ENCODE measurements at regions not wholly inside any gene's neighbourhood (a gene's known extent, or its start where the extent isn't known, plus 50 kb on each side); places are given as distances from the start of the nearest gene placed in this dataset.

GRCh38 chr9:78582821-78583220, 285.9 kb downstream of the PSAT1 start:
- H3K9me3 ChIP-seq (ENCODE audit: control extremely low read depth in 1 of 5, control insufficient read depth in 4 of 5, insufficient read depth in 2 of 5, low read depth in 1 of 5, low read length in 4 of 5), result peaks cover 0 to 6% (median 0%) of the 10 kb centered on the region in 5 experiments
- no peak overlapping the region for H3K27ac ChIP-seq (ENCODE audit: insufficient read depth in 1 of 2, low read depth in 1 of 2, low read length in 2 of 2, poor library complexity in 1 of 2, severe bottlenecking in 2 of 2)
- 16% methylated on average over 3 of the region's 5 CpGs for WGBS (ENCODE audit: insufficient coverage)
- DNase-seq, result peak in 2 of 3 donors; percentile 60 to 72
- ChIA-PET POLR2A (no interaction called here), CTCF (no interaction called here)
- H3K4me1 ChIP-seq (ENCODE audit: control extremely low read depth in 1 of 4, control insufficient read depth in 4 of 4, insufficient read depth in 4 of 4, low read length in 3 of 4), result peaks cover 0 to 14% (median 6%) of the 10 kb centered on the region in 4 experiments
- H3K27me3 ChIP-seq (replicated peaks in 2 of 5; ENCODE audit: control insufficient read depth in 4 of 5, insufficient read depth in 5 of 5, low read length in 4 of 5), result no peaks in the 10 kb centered on the region
- H3K36me3 ChIP-seq (ENCODE audit: control insufficient read depth in 4 of 4, insufficient read depth in 4 of 4, low read length in 3 of 4), result no peaks in the 10 kb centered on the region
- no peak overlapping the region for H3K4me3 ChIP-seq (ENCODE audit: control insufficient read depth in 1 of 7, extremely low read depth in 1 of 7, insufficient read depth in 4 of 7, low read depth in 2 of 7, low read length in 6 of 7)

- H3K9me3 ChIP-seq (ENCODE audit: control extremely low read depth in 1 of 5, control insufficient read depth in 4 of 5, insufficient read depth in 2 of 5, low read depth in 1 of 5, low read length in 4 of 5), result peaks cover 0 to 6% (median 0%) of the 10 kb centered on the region in 5 experiments
- WGBS (ENCODE audit: insufficient coverage), result no CpG with 5 or more reads among the region's 1 CpG
- no peak overlapping the region for H3K4me3 ChIP-seq (ENCODE audit: control insufficient read depth in 1 of 7, extremely low read depth in 1 of 7, insufficient read depth in 4 of 7, low read depth in 2 of 7, low read length in 6 of 7)
- H3K4me1 ChIP-seq (ENCODE audit: control extremely low read depth in 1 of 4, control insufficient read depth in 4 of 4, insufficient read depth in 4 of 4, low read length in 3 of 4), result peaks cover 0 to 14% (median 6%) of the 10 kb centered on the region in 4 experiments
- POLR2A ChIA-PET, result no interaction called here
- CTCF ChIA-PET, result no interaction called here
- no peaks in the 10 kb centered on the region for H3K36me3 ChIP-seq (ENCODE audit: control insufficient read depth in 4 of 4, insufficient read depth in 4 of 4, low read length in 3 of 4)
- DNase-seq, result peak in 1 of 3 donors; percentile 17
- no peaks in the 10 kb centered on the region for H3K27me3 ChIP-seq (replicated peaks in 2 of 5; ENCODE audit: control insufficient read depth in 4 of 5, insufficient read depth in 5 of 5, low read length in 4 of 5)
- no peak overlapping the region for H3K27ac ChIP-seq (ENCODE audit: insufficient read depth in 1 of 2, low read depth in 1 of 2, low read length in 2 of 2, poor library complexity in 1 of 2, severe bottlenecking in 2 of 2)
Observed at GRCh38 chr9:78584589-78584988, 287.7 kb downstream of the PSAT1 start.

- no peak overlapping the region for H3K4me3 ChIP-seq (ENCODE audit: control insufficient read depth in 1 of 7, extremely low read depth in 1 of 7, insufficient read depth in 4 of 7, low read depth in 2 of 7, low read length in 6 of 7)
- no peaks in the 10 kb centered on the region for H3K27me3 ChIP-seq (replicated peaks in 2 of 5; ENCODE audit: control insufficient read depth in 4 of 5, insufficient read depth in 5 of 5, low read length in 4 of 5)
- peaks cover 0 to 16% (median 6%) of the 10 kb centered on the region in 4 experiments for H3K4me1 ChIP-seq (ENCODE audit: control extremely low read depth in 1 of 4, control insufficient read depth in 4 of 4, insufficient read depth in 4 of 4, low read length in 3 of 4)
- CTCF ChIA-PET, result no interaction called here
- no peaks in the 10 kb centered on the region for H3K36me3 ChIP-seq (ENCODE audit: control insufficient read depth in 4 of 4, insufficient read depth in 4 of 4, low read length in 3 of 4)
- H3K27ac ChIP-seq (ENCODE audit: insufficient read depth in 1 of 2, low read depth in 1 of 2, low read length in 2 of 2, poor library complexity in 1 of 2, severe bottlenecking in 2 of 2), result no peak overlapping the region
- DNase-seq, result no peak
- H3K9me3 ChIP-seq (ENCODE audit: control extremely low read depth in 1 of 5, control insufficient read depth in 4 of 5, insufficient read depth in 2 of 5, low read depth in 1 of 5, low read length in 4 of 5), result peaks cover 0 to 6% (median 0%) of the 10 kb centered on the region in 5 experiments
- POLR2A ChIA-PET, result no interaction called here
- whole genome bisulfite sequencing (ENCODE audit: insufficient coverage), result no CpG with 5 or more reads among the region's 1 CpG
Observed at GRCh38 chr9:78585909-78586308, 289.0 kb downstream of the PSAT1 start.

- Histone ChIP-seq H3K4me3 (ENCODE audit: control insufficient read depth in 1 of 7, extremely low read depth in 1 of 7, insufficient read depth in 4 of 7, low read depth in 2 of 7, low read length in 6 of 7) (no peak overlapping the region), H3K4me1 (ENCODE audit: control extremely low read depth in 1 of 4, control insufficient read depth in 4 of 4, insufficient read depth in 4 of 4, low read length in 3 of 4) (peaks cover 0 to 22% (median 13%) of the 10 kb centered on the region in 4 experiments)
- POLR2A ChIA-PET, result no interaction called here
Observed at GRCh38 chr9:78590068-78590467, 293.1 kb downstream of the PSAT1 start.

GRCh38 chr9:78592811-78593210, 295.9 kb downstream of the PSAT1 start:
- Histone ChIP-seq H3K9me3 (ENCODE audit: control extremely low read depth in 1 of 5, control insufficient read depth in 4 of 5, insufficient read depth in 2 of 5, low read depth in 1 of 5, low read length in 4 of 5) (no peaks in the 10 kb centered on the region), H3K36me3 (ENCODE audit: control insufficient read depth in 4 of 4, insufficient read depth in 4 of 4, low read length in 3 of 4) (no peaks in the 10 kb centered on the region), H3K4me1 (ENCODE audit: control extremely low read depth in 1 of 4, control insufficient read depth in 4 of 4, insufficient read depth in 4 of 4, low read length in 3 of 4) (peaks cover 0 to 22% (median 13%) of the 10 kb centered on the region in 4 experiments), H3K27me3 (replicated peaks in 2 of 5; ENCODE audit: control insufficient read depth in 4 of 5, insufficient read depth in 5 of 5, low read length in 4 of 5) (no peaks in the 10 kb centered on the region), H3K27ac (ENCODE audit: insufficient read depth in 1 of 2, low read depth in 1 of 2, low read length in 2 of 2, poor library complexity in 1 of 2, severe bottlenecking in 2 of 2) (no peak overlapping the region), H3K4me3 (ENCODE audit: control insufficient read depth in 1 of 7, extremely low read depth in 1 of 7, insufficient read depth in 4 of 7, low read depth in 2 of 7, low read length in 6 of 7) (no peak overlapping the region)
- ChIA-PET POLR2A (no interaction called here), CTCF (no interaction called here)
- peak in 2 of 3 donors; percentile 26 to 45 for DNase-seq

More at GRCh38 chr9:78590068-78590467, 293.1 kb downstream of the PSAT1 start:
- CTCF ChIA-PET, result interaction anchor here (0.7 to 1.3 kb wide), 2 partner anchors 9 to 33 kb away, joined by 3 read pairs; no protein-coding TSS in a partner anchor
- no CpG with 5 or more reads among the region's 1 CpG for WGBS (ENCODE audit: insufficient coverage)
- no peaks in the 10 kb centered on the region for H3K36me3 ChIP-seq (ENCODE audit: control insufficient read depth in 4 of 4, insufficient read depth in 4 of 4, low read length in 3 of 4)
- H3K9me3 ChIP-seq (ENCODE audit: control extremely low read depth in 1 of 5, control insufficient read depth in 4 of 5, insufficient read depth in 2 of 5, low read depth in 1 of 5, low read length in 4 of 5), result peaks cover 0 to 6% (median 0%) of the 10 kb centered on the region in 5 experiments
- H3K27ac ChIP-seq (ENCODE audit: insufficient read depth in 1 of 2, low read depth in 1 of 2, low read length in 2 of 2, poor library complexity in 1 of 2, severe bottlenecking in 2 of 2), result no peak overlapping the region
- no peaks in the 10 kb centered on the region for H3K27me3 ChIP-seq (replicated peaks in 2 of 5; ENCODE audit: control insufficient read depth in 4 of 5, insufficient read depth in 5 of 5, low read length in 4 of 5)
- no peak for DNase-seq

- H3K27ac ChIP-seq (ENCODE audit: insufficient read depth in 1 of 2, low read depth in 1 of 2, low read length in 2 of 2, poor library complexity in 1 of 2, severe bottlenecking in 2 of 2), result no peak overlapping the region
- H3K27me3 ChIP-seq (replicated peaks in 2 of 5; ENCODE audit: control insufficient read depth in 4 of 5, insufficient read depth in 5 of 5, low read length in 4 of 5), result no peaks in the 10 kb centered on the region
- ChIA-PET POLR2A (no interaction called here), CTCF (no interaction called here)
- no peak overlapping the region for H3K4me3 ChIP-seq (ENCODE audit: control insufficient read depth in 1 of 7, extremely low read depth in 1 of 7, insufficient read depth in 4 of 7, low read depth in 2 of 7, low read length in 6 of 7)
- no peaks in the 10 kb centered on the region for H3K9me3 ChIP-seq (ENCODE audit: control extremely low read depth in 1 of 5, control insufficient read depth in 4 of 5, insufficient read depth in 2 of 5, low read depth in 1 of 5, low read length in 4 of 5)
- H3K4me1 ChIP-seq (ENCODE audit: control extremely low read depth in 1 of 4, control insufficient read depth in 4 of 4, insufficient read depth in 4 of 4, low read length in 3 of 4), result peaks cover 0 to 22% (median 13%) of the 10 kb centered on the region in 4 experiments
- WGBS (ENCODE audit: insufficient coverage), result 98% methylated on average over 5 of the region's 5 CpGs
- DNase-seq, result no peak
- no peaks in the 10 kb centered on the region for H3K36me3 ChIP-seq (ENCODE audit: control insufficient read depth in 4 of 4, insufficient read depth in 4 of 4, low read length in 3 of 4)
Observed at GRCh38 chr9:78595200-78595945, 298.4 kb downstream of the PSAT1 start.

GRCh38 chr9:78596346-78596745, 299.4 kb downstream of the PSAT1 start:
- H3K9me3 ChIP-seq (ENCODE audit: control extremely low read depth in 1 of 5, control insufficient read depth in 4 of 5, insufficient read depth in 2 of 5, low read depth in 1 of 5, low read length in 4 of 5), result no peaks in the 10 kb centered on the region
- no peaks in the 10 kb centered on the region for H3K27me3 ChIP-seq (replicated peaks in 2 of 5; ENCODE audit: control insufficient read depth in 4 of 5, insufficient read depth in 5 of 5, low read length in 4 of 5)
- no peak for DNase-seq
- POLR2A ChIA-PET, result no interaction called here
- CTCF ChIA-PET, result no interaction called here
- no peak overlapping the region for H3K4me3 ChIP-seq (ENCODE audit: control insufficient read depth in 1 of 7, extremely low read depth in 1 of 7, insufficient read depth in 4 of 7, low read depth in 2 of 7, low read length in 6 of 7)
- WGBS (ENCODE audit: insufficient coverage), result 97% methylated on average over 3 of the region's 3 CpGs
- H3K36me3 ChIP-seq (ENCODE audit: control insufficient read depth in 4 of 4, insufficient read depth in 4 of 4, low read length in 3 of 4), result no peaks in the 10 kb centered on the region
- H3K4me1 ChIP-seq (ENCODE audit: control extremely low read depth in 1 of 4, control insufficient read depth in 4 of 4, insufficient read depth in 4 of 4, low read length in 3 of 4), result peaks cover 0 to 15% (median 10%) of the 10 kb centered on the region in 4 experiments
- no peak overlapping the region for H3K27ac ChIP-seq (ENCODE audit: insufficient read depth in 1 of 2, low read depth in 1 of 2, low read length in 2 of 2, poor library complexity in 1 of 2, severe bottlenecking in 2 of 2)

Data from common myeloid progenitor, CD34-positive (primary cell).